PC-9 (cell line): ENCODE measurements at regions not wholly inside any gene's neighbourhood (a gene's known extent, or its start where the extent isn't known, plus 50 kb on each side); places are given as distances from the start of the nearest gene placed in this dataset.

Experiments used
- BruUV-seq: library from RNA; stranded (reverse); fragments of 400-500 nt; replicated peaks from 2 replicates; lab custom pipeline; 2021; lab: Mats Ljungman, UMichigan
- CTCF ChIA-PET: fragments of 300-600 bp; sonication (Branson Sonifier 250); formaldehyde crosslinking; loops from one replicate; lab custom pipeline; 2022; ENCODE audit warnings: antibody characterized with exemption; lab: Charles Lee
- POLR2A ChIA-PET: fragments of 300-600 bp; sonication (Branson Sonifier 250); formaldehyde crosslinking; loops from one replicate; lab custom pipeline; 2022; ENCODE audit warnings: antibody characterized with exemption; ENCODE audit not compliant: unreplicated experiment; lab: Charles Lee
- DNase-seq, 2 experiments: peaks; one replicate each; pipeline versions ENCODE4 v3.0.0 to v3.0.0-alpha.2; 2015 to 2022; ENCODE audit warnings: mixed read lengths in 1 of 2
- H2AFZ ChIP-seq: fragments of 200-600 bp; sonication (generic); 2 replicates; pipeline ENCODE4 v1.8.1; 2017; ENCODE audit warnings: antibody characterized with exemption
- H3F3A ChIP-seq: fragments of 200-600 bp; sonication (generic); 2 replicates; pipeline ENCODE4 v1.8.1; 2017; ENCODE audit warnings: antibody characterized with exemption, mild to moderate bottlenecking, low read depth; ENCODE audit not compliant: insufficient read depth
- H3K27ac ChIP-seq: fragments of 200-600 bp; sonication (generic); 2 replicates; pipeline ENCODE4 v1.6.1; 2016; ENCODE audit warnings: mixed run types
- H3K27me3 ChIP-seq: fragments of 200-600 bp; sonication (generic); 2 replicates; pipeline ENCODE4 v1.6.1; 2016; ENCODE audit warnings: low read depth, mixed run types; ENCODE audit not compliant: insufficient read depth
- H3K36me3 ChIP-seq: fragments of 200-600 bp; sonication (generic); 2 replicates; pipeline ENCODE4 v1.6.1; 2016; ENCODE audit warnings: low read depth, mixed run types
- H3K4me1 ChIP-seq: fragments of 200-600 bp; sonication (generic); replicated peaks from 2 replicates; pipeline ENCODE4 v1.6.1; 2016; ENCODE audit warnings: mixed run types; ENCODE audit not compliant: insufficient read depth
- H3K4me2 ChIP-seq: fragments of 200-600 bp; sonication (generic); 2 replicates; pipeline ENCODE4 v1.6.1; 2017; ENCODE audit warnings: mixed run types
- H3K4me3 ChIP-seq: fragments of 200-600 bp; sonication (generic); 2 replicates; pipeline ENCODE4 v1.6.1; 2016; ENCODE audit warnings: mixed run types
- H3K79me2 ChIP-seq: fragments of 200-600 bp; sonication (generic); 2 replicates; pipeline ENCODE4 v1.6.1; 2017; ENCODE audit warnings: low read depth, mixed run types
- H3K9me2 ChIP-seq: fragments of 200-600 bp; sonication (generic); 2 replicates; pipeline ENCODE4 v1.8.1; 2017; ENCODE audit warnings: mild to moderate bottlenecking; ENCODE audit not compliant: insufficient read depth
- H3K9me3 ChIP-seq: fragments of 200-600 bp; sonication (generic); 2 replicates; pipeline ENCODE4 v1.8.1; 2016; ENCODE audit warnings: low read depth; ENCODE audit not compliant: insufficient read depth
- H4K20me1 ChIP-seq: fragments of 200-600 bp; sonication (generic); 2 replicates; pipeline ENCODE4 v1.8.1; 2017; ENCODE audit not compliant: insufficient read depth
- EZH2 ChIP-seq: fragments of 200-600 bp; sonication (generic); IDR thresholded peaks from 2 replicates; pipeline ENCODE4 v1.8.0; 2017; ENCODE audit warnings: antibody characterized with exemption, low read depth
- intact Hi-C: fragments of 100-400 bp; cut with micrococcal nuclease; formaldehyde crosslinking; loops from one replicate; pipeline ENCODE4 v1.10.0; 2022; ENCODE audit not compliant: unreplicated experiment
- TF ChIP-seq, protein P1 (sequence below): fragments of 200-600 bp; sonication (generic); conservative IDR thresholded peaks from 2 replicates; pipeline ENCODE4 v1.6.1; 2017; ENCODE audit warnings: mixed run types, antibody characterized with exemption, mild to moderate bottlenecking, moderate library complexity

GRCh38 chr2:234174742-234175141, 124.2 kb downstream of the SPP2 start:
- Histone ChIP-seq H3K4me2 (no peak overlapping the region), H3K4me3 (no peak overlapping the region), H3K27me3 (no peaks in the 10 kb centered on the region), H3K9me2 (no peaks in the 10 kb centered on the region), H3K79me2 (no peaks in the 10 kb centered on the region), H2AFZ (no peak overlapping the region), H3K36me3 (no peaks in the 10 kb centered on the region), H3F3A (peaks cover 16% of the 10 kb centered on the region), H3K9me3 (no peaks in the 10 kb centered on the region), H3K4me1 (peaks cover 25% of the 10 kb centered on the region), H3K27ac (no peak overlapping the region), H4K20me1 (no peaks in the 10 kb centered on the region)
- intact Hi-C loops: no loop called here
- POLR2A ChIA-PET: no interaction called here
- CTCF ChIA-PET: interaction anchor here (0.6 kb wide), 1 partner anchor 464 kb away, joined by 3 read pairs; no protein-coding TSS in a partner anchor
- DNase-seq: peak in 1 of 2 experiments; percentile 60
- TF ChIP-seq, protein P1, sequence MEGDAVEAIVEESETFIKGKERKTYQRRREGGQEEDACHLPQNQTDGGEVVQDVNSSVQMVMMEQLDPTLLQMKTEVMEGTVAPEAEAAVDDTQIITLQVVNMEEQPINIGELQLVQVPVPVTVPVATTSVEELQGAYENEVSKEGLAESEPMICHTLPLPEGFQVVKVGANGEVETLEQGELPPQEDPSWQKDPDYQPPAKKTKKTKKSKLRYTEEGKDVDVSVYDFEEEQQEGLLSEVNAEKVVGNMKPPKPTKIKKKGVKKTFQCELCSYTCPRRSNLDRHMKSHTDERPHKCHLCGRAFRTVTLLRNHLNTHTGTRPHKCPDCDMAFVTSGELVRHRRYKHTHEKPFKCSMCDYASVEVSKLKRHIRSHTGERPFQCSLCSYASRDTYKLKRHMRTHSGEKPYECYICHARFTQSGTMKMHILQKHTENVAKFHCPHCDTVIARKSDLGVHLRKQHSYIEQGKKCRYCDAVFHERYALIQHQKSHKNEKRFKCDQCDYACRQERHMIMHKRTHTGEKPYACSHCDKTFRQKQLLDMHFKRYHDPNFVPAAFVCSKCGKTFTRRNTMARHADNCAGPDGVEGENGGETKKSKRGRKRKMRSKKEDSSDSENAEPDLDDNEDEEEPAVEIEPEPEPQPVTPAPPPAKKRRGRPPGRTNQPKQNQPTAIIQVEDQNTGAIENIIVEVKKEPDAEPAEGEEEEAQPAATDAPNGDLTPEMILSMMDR: no peak
- no peak for TF ChIP-seq EZH2
- no TSS peak for BruUV-seq

DNA sequence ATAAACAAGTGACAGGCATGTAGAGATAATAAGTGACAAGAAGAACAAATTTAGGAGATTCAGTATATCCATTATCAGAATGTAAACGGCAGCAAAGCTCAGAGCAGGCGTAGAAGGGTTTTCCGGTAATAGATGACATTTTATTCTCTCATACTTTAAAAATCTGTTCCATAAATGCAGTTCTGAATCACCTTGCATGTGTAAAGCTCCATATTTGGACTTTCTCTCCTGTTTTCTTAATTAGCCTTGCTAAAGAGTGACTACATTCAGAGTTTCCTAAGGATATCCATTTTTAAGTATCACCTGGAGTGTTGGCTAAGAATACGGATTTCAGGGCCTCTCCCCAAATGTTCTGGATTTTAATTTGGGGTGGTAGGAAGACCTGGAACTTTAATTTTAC, 122.0 kb downstream of the SPP2 start:
- ChIA-PET CTCF (no interaction called here), POLR2A (interaction anchor here (0.5 to 0.6 kb wide), 2 partner anchors 160 to 791 kb away, joined by 3 to 4 read pairs; no protein-coding TSS in a partner anchor)
- peaks cover 18% of the 10 kb centered on the region for H3K4me1 ChIP-seq
- intact Hi-C loops: no loop called here
- no peaks in the 10 kb centered on the region for H3K79me2 ChIP-seq
- no peaks in the 10 kb centered on the region for H3K9me2 ChIP-seq
- no peaks in the 10 kb centered on the region for H3K36me3 ChIP-seq
- no TSS peak for BruUV-seq
- H3K4me3 ChIP-seq: no peak overlapping the region
- H3K27me3 ChIP-seq: no peaks in the 10 kb centered on the region
- H2AFZ ChIP-seq: no peak overlapping the region
- peaks cover 11% of the 10 kb centered on the region for H3F3A ChIP-seq
- no peaks in the 10 kb centered on the region for H3K9me3 ChIP-seq
- no peak overlapping the region for H3K4me2 ChIP-seq
- H4K20me1 ChIP-seq: no peaks in the 10 kb centered on the region
- TF ChIP-seq, protein P1: no peak
- TF ChIP-seq EZH2: no peak
- DNase-seq: no peak
- no peak overlapping the region for H3K27ac ChIP-seq

DNA sequence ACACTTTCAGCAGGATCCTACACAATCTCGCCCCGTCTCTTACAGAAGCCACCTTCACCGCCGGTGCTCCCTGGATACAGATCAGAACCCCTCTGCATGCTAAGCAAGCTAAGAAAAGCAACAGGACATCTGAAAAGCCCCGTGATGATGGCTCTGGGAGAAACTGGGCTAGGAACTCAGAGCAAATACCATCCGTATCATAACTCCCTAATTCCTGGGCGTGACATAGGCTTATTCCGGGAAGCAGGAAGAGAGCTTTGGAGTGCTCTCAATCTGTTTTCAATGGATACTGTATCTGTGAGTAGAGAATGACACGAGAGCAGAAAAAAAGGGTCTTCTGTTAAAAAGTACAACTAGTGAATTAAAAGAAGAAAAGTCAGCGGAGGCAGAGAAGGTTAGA, 121.6 kb downstream of the SPP2 start:
- H3K9me3 ChIP-seq: no peaks in the 10 kb centered on the region
- no peaks in the 10 kb centered on the region for H3K36me3 ChIP-seq
- no peak overlapping the region for H3K27ac ChIP-seq
- POLR2A ChIA-PET: no interaction called here
- TF ChIP-seq, protein P1: no peak
- TF ChIP-seq EZH2: no peak
- peaks cover 18% of the 10 kb centered on the region for H3K4me1 ChIP-seq
- no peak for DNase-seq
- CTCF ChIA-PET: no interaction called here
- H4K20me1 ChIP-seq: no peaks in the 10 kb centered on the region
- H3K4me2 ChIP-seq: no peak overlapping the region
- peaks cover 11% of the 10 kb centered on the region for H3F3A ChIP-seq
- no peaks in the 10 kb centered on the region for H3K27me3 ChIP-seq
- intact Hi-C loops: no loop called here
- no peaks in the 10 kb centered on the region for H3K9me2 ChIP-seq
- no TSS peak for BruUV-seq
- no peak overlapping the region for H3K4me3 ChIP-seq
- H2AFZ ChIP-seq: no peak overlapping the region
- H3K79me2 ChIP-seq: no peaks in the 10 kb centered on the region
